ENCODE measurements at regions not wholly inside any gene's neighbourhood (a gene's known extent, or its start where the extent isn't known, plus 50 kb on each side); places are given as distances from the start of the nearest gene placed in this dataset.

GRCh38 chrX:96386981-96387380, 297.7 kb upstream of the DIAPH2 start:
- H3K27ac ChIP-seq: no peak overlapping the region
- H3K9me3 ChIP-seq: no peaks in the 10 kb centered on the region
- intact Hi-C loops (cut with DNase I): no loop called here
- H3K4me1 ChIP-seq: no peaks in the 10 kb centered on the region
- DNase-seq (ENCODE audit: extremely low spot score in 2 of 2): no peak
- no peaks in the 10 kb centered on the region for H3K27me3 ChIP-seq
- no peak overlapping the region for H3K4me3 ChIP-seq
- no peak for TF ChIP-seq POLR2A (IDR thresholded peaks at IDR 0.05)
- no peak for TF ChIP-seq CTCF (IDR thresholded peaks at IDR 0.05)
- TF ChIP-seq POLR2AphosphoS5 (IDR thresholded peaks at IDR 0.05; ENCODE audit: insufficient read depth in 1 of 2, low read depth in 1 of 2): no peak
- no peaks in the 10 kb centered on the region for H3K36me3 ChIP-seq

GRCh38 chrX:96387801-96388200, 296.8 kb upstream of the DIAPH2 start:
- H3K4me1 ChIP-seq: no peaks in the 10 kb centered on the region

GRCh38 chrX:96389281-96390047, 295.2 kb upstream of the DIAPH2 start:
- TF ChIP-seq POLR2A (IDR thresholded peaks at IDR 0.05): no peak
- TF ChIP-seq POLR2AphosphoS5 (IDR thresholded peaks at IDR 0.05; ENCODE audit: insufficient read depth in 1 of 2, low read depth in 1 of 2): no peak
- TF ChIP-seq CTCF (IDR thresholded peaks at IDR 0.05): no peak
- no peak overlapping the region for H3K4me3 ChIP-seq
- intact Hi-C loops (cut with DNase I): no loop called here
- H3K27ac ChIP-seq: no peak overlapping the region
- H3K4me1 ChIP-seq: peaks cover 5% of the 10 kb centered on the region
- no peak for DNase-seq (ENCODE audit: extremely low spot score in 2 of 2)
- no peaks in the 10 kb centered on the region for H3K27me3 ChIP-seq
- H3K9me3 ChIP-seq: no peaks in the 10 kb centered on the region
- no peaks in the 10 kb centered on the region for H3K36me3 ChIP-seq

More at GRCh38 chrX:96387801-96388200, 296.8 kb upstream of the DIAPH2 start:
- no peak overlapping the region for H3K27ac ChIP-seq
- TF ChIP-seq CTCF (IDR thresholded peaks at IDR 0.05) (no peak), POLR2AphosphoS5 (IDR thresholded peaks at IDR 0.05; ENCODE audit: insufficient read depth in 1 of 2, low read depth in 1 of 2) (no peak), POLR2A (IDR thresholded peaks at IDR 0.05) (no peak)
- no peaks in the 10 kb centered on the region for H3K27me3 ChIP-seq
- no peaks in the 10 kb centered on the region for H3K9me3 ChIP-seq
- intact Hi-C loops (cut with DNase I): no loop called here
- no peak overlapping the region for H3K4me3 ChIP-seq
- no peaks in the 10 kb centered on the region for H3K36me3 ChIP-seq
- no peak for DNase-seq (ENCODE audit: extremely low spot score in 2 of 2)

GRCh38 chrX:96394598-96394997, 290.0 kb upstream of the DIAPH2 start:
- H3K4me3 ChIP-seq: no peak overlapping the region
- no peak for TF ChIP-seq POLR2AphosphoS5 (IDR thresholded peaks at IDR 0.05; ENCODE audit: insufficient read depth in 1 of 2, low read depth in 1 of 2)
- no peak for TF ChIP-seq POLR2A (IDR thresholded peaks at IDR 0.05)
- no peak for TF ChIP-seq CTCF (IDR thresholded peaks at IDR 0.05)
- no peaks in the 10 kb centered on the region for H3K36me3 ChIP-seq
- H3K9me3 ChIP-seq: no peaks in the 10 kb centered on the region
- H3K27me3 ChIP-seq: no peaks in the 10 kb centered on the region
- peaks cover 5% of the 10 kb centered on the region for H3K4me1 ChIP-seq
- H3K27ac ChIP-seq: no peak overlapping the region
- intact Hi-C loops (cut with DNase I): no loop called here
- DNase-seq (ENCODE audit: extremely low spot score in 2 of 2): no peak

GRCh38 chrX:96403446-96403845, 281.2 kb upstream of the DIAPH2 start:
- Histone ChIP-seq H3K4me1 (no peaks in the 10 kb centered on the region), H3K27me3 (no peaks in the 10 kb centered on the region), H3K4me3 (no peak overlapping the region), H3K36me3 (no peaks in the 10 kb centered on the region), H3K27ac (no peak overlapping the region), H3K9me3 (no peaks in the 10 kb centered on the region)
- no peak for TF ChIP-seq CTCF (IDR thresholded peaks at IDR 0.05)
- intact Hi-C loops (cut with DNase I): no loop called here
- DNase-seq (ENCODE audit: extremely low spot score in 2 of 2): no peak
